OCI-LY1 (cell line): ENCODE measurements at regions not wholly inside any gene's neighbourhood (a gene's known extent, or its start where the extent isn't known, plus 50 kb on each side); places are given as distances from the start of the nearest gene placed in this dataset.

Experiments
- CTCF ChIP-seq: fragments of 200-600 bp; sonication (generic), shearing (Covaris generic); IDR thresholded peaks from 2 replicates; pipeline ENCODE4 v1.5.1; 2017; ENCODE audit warnings: mild to moderate bottlenecking, antibody characterized with exemption, low read length, moderate library complexity, mixed read lengths
- EZH2 ChIP-seq: fragments of 200-600 bp; sonication (generic), shearing (Covaris generic); IDR thresholded peaks from 2 replicates; pipeline ENCODE4 v1.8.0; 2017; ENCODE audit warnings: borderline replicate concordance, mixed run types, mild to moderate bottlenecking, antibody characterized with exemption, low read length, moderate library complexity, mixed read lengths

- TF ChIP-seq CTCF = no peak
- no peak for TF ChIP-seq EZH2
These were observed 741.8 kb upstream of the MIR17HG start for GRCh38 chr13:90605664-90606063.
